Astrocyte (in vitro differentiated cells and primary cell): ENCODE measurements at regions not wholly inside any gene's neighbourhood (a gene's known extent, or its start where the extent isn't known, plus 50 kb on each side); places are given as distances from the start of the nearest gene placed in this dataset.

ENCODE experiments used
- EZH2 ChIP-seq: IDR thresholded peaks from 2 replicates; pipeline ENCODE4 v1.6.1; 2012; ENCODE audit warnings: mild to moderate bottlenecking, low read length, inconsistent platforms; ENCODE audit not compliant: insufficient read depth
- TF ChIP-seq, protein P1 (sequence below): IDR thresholded peaks from 2 replicates; pipeline ENCODE4 v1.5.1; 2011; ENCODE audit warnings: low read depth, mild to moderate bottlenecking, inconsistent platforms, low read length, moderate library complexity; ENCODE audit not compliant: insufficient read depth

DNA sequence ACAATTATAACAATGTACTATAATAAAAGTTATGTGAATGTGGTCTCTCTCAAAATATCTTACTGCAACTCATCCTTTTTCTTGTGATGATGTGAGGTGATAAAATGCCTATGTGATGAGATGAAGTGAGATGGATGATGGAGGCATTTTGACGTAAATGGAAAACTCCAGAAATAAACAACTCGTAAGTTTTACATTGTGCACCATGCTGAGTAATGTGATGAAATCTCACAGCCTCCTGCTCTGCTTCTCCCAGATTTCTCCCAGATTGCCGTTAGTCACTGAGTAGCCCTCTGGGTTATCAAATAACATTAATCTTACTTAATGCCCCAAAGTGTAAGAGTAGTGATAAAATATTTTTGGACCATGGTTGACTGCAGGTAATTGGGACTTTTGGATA is 64.8 kb upstream of the SLCO2A1 start:
- TF ChIP-seq, protein P1, sequence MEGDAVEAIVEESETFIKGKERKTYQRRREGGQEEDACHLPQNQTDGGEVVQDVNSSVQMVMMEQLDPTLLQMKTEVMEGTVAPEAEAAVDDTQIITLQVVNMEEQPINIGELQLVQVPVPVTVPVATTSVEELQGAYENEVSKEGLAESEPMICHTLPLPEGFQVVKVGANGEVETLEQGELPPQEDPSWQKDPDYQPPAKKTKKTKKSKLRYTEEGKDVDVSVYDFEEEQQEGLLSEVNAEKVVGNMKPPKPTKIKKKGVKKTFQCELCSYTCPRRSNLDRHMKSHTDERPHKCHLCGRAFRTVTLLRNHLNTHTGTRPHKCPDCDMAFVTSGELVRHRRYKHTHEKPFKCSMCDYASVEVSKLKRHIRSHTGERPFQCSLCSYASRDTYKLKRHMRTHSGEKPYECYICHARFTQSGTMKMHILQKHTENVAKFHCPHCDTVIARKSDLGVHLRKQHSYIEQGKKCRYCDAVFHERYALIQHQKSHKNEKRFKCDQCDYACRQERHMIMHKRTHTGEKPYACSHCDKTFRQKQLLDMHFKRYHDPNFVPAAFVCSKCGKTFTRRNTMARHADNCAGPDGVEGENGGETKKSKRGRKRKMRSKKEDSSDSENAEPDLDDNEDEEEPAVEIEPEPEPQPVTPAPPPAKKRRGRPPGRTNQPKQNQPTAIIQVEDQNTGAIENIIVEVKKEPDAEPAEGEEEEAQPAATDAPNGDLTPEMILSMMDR: no peak
- TF ChIP-seq EZH2: no peak
